Right hindlimb (tissue), 1 donor: ENCODE measurements at regions not wholly inside any gene's neighbourhood (a gene's known extent, or its start where the extent isn't known, plus 50 kb on each side); places are given as distances from the start of the nearest gene placed in this dataset.

Experiments used
- DNase-seq: peaks from one replicate; pipeline ENCODE4 v3.0.0-alpha.2; 2018

- DNase-seq: no peak
Measured at GRCh38 chr1:193558491-193559028, 372.1 kb upstream of the B3GALT2 start.

DNA sequence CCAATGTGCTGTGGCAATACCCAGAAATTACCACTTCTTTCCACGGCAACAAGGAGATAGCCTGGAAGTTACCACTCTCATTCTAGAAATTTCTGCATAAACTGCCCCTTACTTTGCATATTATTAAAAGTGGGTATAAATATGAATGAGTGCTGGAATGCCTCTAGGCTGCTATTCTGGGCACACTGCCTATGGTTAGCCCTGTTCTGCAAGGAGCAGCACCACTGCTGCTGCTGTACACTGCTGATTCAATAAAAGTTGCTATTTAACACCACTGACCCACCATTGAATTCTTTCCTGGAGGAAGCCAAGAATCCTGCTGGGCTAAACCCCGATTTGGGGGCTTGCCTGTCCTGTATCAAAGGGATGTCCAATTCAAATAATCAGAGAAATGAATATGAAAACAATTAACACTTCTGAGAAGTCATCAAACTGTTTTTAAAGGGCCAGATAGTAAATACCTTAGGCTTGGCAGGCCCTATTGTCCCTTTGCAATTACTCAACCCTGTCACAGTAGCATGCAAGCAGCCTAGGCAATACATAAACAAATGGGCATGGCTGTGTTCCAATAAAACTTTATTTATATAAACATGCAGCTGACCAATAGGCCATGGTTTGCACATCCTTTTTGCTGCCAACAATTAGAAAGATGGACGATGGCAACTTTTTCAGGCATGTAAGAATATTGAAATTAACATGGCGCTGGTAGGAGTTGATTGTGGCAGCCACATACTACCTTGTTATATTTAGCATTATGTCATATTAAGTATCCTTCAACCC is 369.4 kb upstream of the B3GALT2 start:
- no peak for DNase-seq

- DNase-seq: no peak
Measured at GRCh38 chr1:193553564-193553963, 367.2 kb upstream of the B3GALT2 start.

- no peak for DNase-seq
Measured at GRCh38 chr1:193552274-193552673, 365.9 kb upstream of the B3GALT2 start.

DNA sequence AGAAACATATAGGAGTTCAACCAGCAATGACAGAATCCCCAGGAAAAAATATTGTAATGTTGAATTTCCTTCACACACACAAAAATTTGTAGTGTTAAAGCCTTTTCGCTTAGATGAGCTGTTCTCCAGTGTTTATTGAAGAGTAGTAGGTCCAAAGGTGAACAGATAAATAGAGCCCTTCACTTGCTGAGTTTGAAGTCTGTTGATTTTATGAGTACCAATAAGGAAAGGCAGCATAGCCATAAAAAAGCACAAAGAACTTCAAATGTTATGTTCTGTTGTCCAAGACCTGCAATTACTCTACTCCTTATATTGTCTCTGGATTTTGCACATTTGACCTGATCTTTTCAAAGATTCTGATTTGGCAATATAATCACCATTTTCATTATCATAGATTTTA is 362.7 kb upstream of the B3GALT2 start:
- DNase-seq: no peak

- DNase-seq: no peak
Measured at GRCh38 chr1:193545171-193545570, 358.8 kb upstream of the B3GALT2 start.

DNA sequence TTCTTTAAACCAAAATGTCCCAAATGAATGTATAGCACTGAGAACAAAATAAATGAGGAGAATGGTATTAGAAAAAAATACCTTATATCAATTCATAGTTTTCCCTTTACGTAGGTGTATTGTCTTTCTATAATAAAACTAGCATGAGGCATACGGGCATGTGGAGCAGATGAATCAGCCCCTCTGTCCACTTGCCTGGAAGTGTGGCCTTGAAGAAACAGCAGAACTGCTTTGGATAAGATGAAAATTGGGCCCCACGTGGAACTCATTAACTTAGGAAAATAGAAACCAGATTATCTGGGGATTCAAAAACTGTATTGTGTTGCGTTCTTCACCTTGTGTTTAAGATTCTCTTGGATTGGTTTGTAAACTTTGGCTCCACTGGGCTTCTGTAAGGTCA is 356.8 kb upstream of the B3GALT2 start:
- no peak for DNase-seq

DNA sequence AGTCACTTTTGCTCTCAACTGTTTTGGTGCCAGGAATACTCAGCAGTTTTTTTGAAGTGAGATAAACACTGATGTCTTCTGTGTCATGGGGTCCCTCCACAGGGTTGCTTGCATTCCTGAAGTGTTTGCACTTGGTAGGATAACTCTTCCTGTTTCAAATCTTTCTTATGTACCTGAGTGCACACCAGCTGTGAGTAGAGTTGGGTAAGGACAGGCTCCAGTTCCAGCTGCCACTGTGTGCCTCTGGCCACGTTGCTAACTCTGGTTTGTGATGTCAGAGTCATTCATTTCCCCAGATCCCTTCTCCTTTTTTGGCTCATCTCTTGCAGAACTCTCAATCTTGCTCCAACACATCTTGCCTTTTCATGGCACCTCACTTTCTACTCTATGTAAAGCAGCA is 356.3 kb upstream of the B3GALT2 start:
- DNase-seq: no peak

DNA sequence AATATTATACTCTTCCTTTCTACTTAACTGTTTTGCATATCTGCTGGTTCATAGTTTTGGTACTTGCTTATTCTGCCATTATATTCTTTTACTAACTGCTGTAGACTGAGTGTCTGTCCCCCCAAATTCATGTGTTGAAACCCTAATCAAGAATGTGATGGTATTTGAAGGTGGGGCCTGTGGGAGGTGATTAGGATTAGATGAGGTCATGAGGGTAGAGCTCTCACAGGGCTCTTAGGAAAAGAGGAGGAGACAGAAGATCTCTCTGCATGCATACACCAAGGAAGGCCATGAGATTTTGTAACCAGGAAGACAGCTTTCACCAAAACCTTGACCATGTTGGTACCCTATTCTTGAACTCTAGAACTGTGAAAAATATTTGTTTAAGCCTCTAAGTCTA is 354.1 kb upstream of the B3GALT2 start:
- no peak for DNase-seq

- DNase-seq: no peak
Measured at GRCh38 chr1:193539731-193540459, 353.5 kb upstream of the B3GALT2 start.

DNA sequence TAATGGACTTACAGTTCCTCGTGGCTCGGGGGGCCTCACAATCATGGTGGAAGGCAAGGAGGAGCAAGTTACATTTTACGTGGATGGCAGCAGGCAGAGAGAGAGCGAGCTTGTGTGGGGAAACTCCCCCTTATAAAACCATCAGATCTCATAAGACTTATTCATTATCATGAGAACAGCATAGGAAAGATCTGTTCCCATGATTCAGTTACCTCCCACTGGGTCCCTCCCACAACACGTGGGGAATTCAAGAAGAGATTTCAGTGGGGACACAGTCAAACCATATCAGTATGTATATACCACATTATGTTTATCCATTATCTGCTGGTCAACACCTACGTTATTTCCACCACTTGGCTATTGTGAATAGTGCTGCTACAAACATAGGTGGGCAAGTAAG is 352.3 kb upstream of the B3GALT2 start:
- DNase-seq: no peak

GRCh38 chr1:193538003-193538354 is 351.6 kb upstream of the B3GALT2 start:
- DNase-seq: no peak

DNA sequence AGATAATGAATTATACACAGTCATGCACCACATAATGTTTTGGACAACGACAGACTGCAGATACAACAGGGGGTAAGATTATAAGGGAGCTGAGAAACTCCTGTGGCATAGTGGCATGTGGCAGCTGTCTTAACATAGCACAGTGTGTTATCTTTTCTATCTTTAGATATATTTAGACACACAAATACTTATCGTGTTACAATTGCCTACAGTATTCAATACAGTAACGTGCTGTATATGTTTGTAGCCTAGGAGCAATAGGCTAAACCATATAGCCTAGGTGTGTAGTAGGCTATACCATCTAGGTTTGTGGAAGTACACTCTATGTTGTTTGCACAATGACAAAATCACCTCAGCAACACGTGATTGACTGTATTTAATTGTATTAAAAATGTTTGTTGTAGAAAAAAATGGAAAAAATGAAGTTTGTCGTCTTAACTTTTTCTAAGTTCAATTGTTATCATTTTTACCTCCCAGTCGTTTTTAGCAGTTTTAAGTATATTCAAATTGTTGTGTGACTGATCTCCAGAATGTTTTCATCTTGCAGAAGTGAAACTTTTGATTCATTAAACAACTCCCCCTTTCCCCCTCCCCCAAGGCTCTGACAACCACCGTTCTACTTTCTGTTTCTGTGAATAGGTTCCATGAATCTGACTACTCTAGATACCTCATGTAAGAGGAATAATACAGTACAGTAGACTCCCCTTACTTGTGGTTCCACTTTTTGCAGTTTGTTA is 351.0 kb upstream of the B3GALT2 start:
- DNase-seq: no peak

- no peak for DNase-seq
Measured at GRCh38 chr1:193533853-193534252, 347.4 kb upstream of the B3GALT2 start.

- DNase-seq: no peak
Measured at GRCh38 chr1:193525917-193526710, 339.7 kb upstream of the B3GALT2 start.

DNA sequence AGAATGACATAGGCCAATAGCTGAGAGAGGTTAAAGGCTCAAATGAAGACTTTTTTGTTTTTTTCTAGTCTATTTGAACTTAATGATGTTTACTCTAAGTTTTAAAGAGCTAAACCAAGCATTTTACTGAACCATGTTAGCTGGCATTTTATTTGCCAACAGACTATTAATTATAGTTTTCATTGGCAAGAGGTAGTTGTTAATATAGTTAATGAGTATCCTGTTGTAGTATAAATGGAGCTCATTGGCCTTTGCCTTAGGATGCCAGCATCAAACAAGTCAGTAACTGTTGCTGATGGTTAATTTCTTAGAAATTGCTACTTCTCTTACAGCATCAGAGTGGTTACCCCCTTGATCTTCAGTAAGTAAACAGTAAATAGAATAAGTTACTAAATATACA is 339.0 kb upstream of the B3GALT2 start:
- DNase-seq: no peak

DNA sequence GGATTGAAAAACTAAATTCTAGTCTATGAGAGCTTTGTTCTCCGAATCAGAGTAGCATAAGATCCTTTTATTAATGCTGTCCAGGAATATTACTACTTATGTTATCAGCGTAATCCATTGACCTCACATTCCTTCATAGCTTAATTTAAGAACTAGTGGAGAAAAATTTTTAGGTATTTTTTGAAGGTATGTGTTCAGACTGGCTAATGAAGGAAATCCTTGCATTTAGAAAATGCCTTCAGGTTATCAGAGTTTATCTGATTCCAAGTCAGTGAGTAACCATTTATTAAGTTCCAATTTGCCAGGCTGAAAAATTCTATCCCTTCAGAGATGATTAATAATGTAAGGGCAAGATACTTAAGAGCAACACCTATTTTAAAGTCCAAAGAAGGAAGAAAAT is 338.2 kb upstream of the B3GALT2 start:
- no peak for DNase-seq

DNA sequence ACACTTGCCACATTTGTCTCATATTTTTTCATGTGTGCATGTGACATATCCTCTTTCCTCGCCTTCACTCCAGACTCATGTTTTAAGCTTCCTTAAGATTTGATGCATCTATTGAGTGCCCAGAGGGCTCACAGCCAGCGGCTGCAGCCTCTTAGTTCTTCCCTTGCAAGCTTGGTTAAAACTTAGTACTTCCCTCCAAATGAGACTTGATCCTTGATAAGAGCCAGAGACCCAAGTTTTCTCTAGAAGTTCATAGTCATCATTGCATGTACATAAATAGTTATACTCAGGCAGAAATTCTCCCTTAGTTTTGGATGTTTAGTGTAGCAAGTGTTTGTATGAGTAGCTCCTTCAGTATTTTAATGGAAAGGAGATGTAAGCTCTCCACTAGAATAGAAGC is 337.6 kb upstream of the B3GALT2 start:
- DNase-seq: no peak

DNA sequence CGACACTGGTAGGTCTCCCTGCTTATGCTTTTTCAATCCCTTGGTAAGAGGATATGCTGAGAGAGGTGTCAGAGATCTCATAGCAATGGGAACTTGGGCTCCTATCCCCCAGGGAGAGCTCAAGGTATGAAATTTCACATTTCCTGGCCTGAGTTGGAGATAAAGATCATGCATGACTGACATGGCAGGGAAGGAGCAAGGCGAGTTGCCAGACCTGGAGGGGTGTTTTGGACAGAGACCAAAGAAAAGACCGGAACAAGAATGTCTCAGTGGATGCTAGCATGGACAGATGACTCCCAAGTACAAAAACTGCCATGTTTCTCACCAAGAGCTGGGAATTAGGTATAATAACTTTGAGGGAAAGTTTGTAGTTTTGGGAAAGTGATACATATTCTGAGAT is 334.1 kb upstream of the B3GALT2 start:
- no peak for DNase-seq

- DNase-seq: no peak
Measured at GRCh38 chr1:193519922-193520321, 333.5 kb upstream of the B3GALT2 start.

DNA sequence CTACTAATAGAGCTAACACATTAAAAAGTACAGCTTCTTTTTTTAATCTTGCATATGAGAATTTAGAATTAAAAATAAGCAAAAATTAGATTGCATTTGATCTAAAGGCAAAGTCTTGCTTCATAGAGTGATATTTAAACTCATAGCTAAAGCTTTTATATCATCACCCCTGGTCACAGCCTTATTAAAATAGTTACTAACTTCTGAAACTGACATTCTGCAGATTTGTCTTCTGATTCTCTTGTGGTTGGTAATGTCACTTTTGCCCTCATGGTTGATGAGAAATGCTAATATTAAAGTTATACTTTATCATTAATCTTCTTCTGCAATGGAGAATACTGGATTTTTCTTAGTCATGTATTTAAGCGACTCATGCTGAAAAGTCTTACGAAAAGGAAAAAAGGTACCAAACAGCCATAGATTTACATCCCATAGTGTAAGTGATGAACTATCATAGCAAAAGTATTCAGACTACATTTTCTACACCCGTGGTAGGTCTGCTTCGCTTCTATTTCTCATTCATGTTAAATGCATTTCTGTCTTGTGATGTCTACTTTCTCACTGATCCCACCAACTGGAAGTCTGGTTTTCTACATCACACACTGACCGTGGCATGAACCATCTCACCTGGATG is 330.5 kb upstream of the B3GALT2 start:
- DNase-seq: no peak

DNA sequence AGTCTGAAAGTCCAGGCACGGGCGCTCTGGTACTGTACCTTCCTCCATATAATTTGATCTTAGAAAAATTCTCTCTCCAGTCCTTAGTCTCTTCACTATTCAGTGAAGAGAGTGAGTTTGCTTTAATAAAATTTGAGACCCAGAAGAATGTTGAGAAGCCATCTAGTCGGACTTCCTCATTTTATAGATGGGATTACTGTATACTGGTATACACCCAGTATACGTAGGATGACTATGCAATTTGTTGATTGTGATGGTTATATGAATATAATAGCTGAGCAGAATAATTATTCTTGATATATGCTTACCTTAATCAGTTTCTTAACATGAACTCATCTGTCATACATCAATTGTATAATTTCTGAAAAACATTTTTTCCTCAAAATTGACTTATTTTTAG is 328.0 kb upstream of the B3GALT2 start:
- DNase-seq: no peak
